GM21526 (cell line): ENCODE measurements at regions not wholly inside any gene's neighbourhood (a gene's known extent, or its start where the extent isn't known, plus 50 kb on each side); places are given as distances from the start of the nearest gene placed in this dataset.

Experiments used
- ATAC-seq: cut with Tn5 transposase; IDR thresholded peaks from one replicate; pipeline ENCODE4 v1.9.1; 2021; ENCODE audit warnings: moderate library complexity; ENCODE audit not compliant: unreplicated experiment, low FRiP score

DNA sequence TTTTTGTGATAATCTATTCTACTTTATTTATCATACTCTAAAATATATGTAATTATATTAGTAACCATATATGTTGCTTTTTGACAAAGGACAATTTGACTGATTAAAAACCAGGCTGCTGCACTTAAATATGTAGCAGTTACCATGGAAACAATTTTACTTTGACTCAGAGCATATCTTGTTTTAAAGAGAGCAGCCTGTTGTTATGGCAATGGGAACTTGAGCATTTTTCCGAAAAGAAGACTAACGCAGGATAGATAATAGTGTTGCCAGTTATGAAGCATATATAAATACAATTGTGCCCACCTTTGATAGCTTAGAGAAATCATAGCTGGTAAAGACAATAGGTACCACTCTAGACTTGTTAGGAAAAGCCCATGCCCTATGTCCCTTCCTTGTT, 283.0 kb downstream of the GASK1B start:
- no peak for ATAC-seq

DNA sequence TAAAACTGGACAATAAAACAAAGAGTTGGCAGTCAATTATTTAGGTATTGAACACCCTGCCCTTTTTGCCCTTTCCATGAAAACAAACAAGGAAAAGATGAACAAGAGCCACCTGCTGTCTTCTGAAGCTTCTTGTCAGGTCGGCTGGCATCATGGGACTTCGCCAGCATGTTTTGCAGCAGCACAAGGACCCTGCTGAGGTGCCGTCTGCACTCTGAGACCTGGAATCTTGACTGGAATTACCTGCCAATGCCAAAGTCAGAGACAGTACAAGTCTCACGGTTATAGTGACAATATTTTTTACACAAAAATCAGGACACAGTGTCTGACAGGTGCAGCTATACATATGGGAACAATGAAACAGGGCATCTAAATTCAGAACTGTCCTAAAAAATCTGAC, 284.5 kb downstream of the GASK1B start:
- ATAC-seq = no peak

DNA sequence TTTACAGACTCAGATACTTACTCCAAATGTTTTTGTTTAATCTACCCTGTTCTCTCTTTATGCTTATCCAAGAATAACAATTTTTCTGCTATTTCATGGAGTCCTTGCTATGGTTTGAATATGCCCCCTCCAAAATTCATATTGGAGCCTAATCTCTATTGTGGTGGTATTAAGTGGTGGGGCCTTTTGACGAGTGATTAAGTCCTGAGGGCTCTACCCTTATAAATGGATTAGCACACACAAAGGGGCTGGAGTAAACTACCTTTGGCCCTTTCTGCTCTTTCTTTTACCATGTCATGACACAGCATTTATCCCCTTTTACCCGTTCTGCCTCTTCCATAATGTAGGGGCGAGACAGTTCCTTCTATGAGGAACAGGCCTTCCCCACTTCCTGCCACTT, 285.5 kb downstream of the GASK1B start:
- ATAC-seq = no peak

DNA sequence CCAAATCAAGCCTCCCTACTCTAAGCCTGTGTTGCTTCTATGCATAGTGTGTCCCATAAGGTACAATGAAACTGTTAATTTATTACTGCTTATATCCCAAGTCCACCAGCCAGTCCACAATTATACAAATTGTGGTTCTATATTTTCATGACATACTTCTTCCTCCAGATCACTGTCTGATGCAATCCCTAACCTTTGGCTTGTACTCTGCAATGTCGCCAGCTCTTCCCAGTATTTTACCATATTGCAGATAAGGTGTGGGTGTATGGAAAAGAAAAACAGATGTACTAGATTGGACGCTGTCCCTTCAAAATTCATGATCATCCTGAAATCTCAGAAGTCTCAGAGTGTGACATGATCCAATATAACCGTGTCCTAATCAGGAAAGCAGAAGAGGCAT, 286.2 kb downstream of the GASK1B start:
- no peak for ATAC-seq

DNA sequence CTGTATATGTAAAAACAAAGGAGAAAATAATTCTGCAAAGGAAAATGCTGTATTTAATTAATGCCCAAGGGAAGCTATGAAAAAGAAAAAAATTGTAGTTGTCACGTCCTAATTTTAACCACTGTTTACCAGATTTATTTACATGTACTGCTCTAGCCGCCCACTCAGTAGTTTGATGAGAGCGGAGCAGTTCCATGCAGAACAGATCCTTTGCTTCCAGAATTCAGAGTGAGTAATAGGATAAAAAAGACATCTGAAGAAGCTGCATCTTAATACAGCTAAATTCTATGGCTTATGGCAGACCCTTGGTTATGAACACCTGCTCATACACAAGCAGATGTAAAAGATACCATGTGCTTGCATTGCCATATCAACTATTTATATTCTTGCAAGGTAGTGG, 287.0 kb downstream of the GASK1B start:
- ATAC-seq = no peak

DNA sequence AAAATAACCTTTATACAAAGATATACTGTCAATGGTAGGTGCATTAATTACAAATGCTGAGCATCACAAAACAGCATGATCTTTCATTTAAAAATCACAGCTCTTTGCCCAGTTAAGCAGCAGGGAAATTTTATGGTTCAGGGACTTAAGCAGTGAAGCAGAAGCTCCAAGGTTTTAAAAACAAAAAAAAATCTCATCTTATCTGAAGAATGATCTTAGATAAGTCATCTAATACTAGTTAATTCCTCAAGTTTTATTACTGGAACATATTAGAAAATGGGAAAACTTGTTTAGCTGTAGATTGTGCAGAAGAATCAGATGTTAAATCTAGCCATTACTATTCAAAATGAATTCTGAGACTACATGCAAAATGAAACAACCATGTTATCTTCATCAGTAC, 289.9 kb downstream of the GASK1B start:
- no peak for ATAC-seq

DNA sequence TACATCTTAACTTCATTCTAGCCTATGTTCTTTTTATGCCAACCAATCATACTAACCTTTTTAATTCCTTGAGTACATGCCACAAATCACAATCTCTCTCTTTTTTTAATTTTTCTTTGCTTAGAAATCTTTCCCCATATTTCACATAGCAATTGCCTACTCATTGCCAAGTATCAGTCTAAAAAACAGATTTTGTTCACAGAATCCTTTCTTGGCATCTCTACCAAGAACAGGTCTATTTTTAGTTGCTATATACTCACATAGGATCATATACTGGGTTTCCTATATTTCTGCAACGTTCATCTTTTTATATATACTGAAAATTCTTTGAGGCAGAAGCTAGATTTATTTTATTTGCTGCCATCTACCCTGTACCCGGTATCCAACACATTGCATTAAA, 292.1 kb downstream of the GASK1B start:
- no peak for ATAC-seq

DNA sequence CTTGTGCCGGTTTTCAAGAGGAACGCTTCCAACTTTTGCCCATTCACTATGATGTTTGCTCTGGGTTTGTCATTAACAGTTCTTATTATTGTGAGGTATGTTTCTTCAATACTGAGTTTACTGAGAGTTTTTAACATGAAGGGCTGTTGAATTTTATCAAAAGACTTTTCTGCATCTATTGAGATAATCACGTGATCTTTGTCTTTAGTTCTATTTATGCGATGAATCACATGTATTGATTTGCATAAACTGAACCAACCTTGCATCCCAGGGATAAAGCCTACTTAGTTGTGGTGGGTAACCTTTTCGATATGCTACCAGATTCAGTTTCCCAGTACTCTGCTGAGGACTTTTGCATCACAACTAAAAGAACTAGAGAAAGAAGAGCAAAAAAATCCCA, 318.0 kb downstream of the GASK1B start:
- no peak for ATAC-seq

DNA sequence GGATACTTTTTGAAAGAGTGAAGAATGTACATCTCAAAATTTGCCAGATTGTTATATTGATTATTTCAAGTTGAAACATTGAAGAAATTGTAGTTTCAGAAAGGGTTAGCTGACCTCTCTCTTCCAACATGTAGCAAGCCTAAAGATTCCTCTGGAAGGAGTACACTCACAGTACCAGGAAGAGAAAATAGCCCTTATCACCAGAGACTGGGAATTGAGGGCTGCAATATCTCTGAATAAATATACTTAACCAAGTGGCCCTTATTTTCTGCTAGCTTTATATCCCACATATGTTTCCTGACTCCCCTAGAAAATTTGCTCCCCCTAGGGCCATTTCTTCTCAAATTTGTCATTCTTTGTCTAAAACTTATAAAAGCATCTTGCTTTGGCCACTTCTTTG, 332.2 kb downstream of the GASK1B start:
- ATAC-seq = no peak

DNA sequence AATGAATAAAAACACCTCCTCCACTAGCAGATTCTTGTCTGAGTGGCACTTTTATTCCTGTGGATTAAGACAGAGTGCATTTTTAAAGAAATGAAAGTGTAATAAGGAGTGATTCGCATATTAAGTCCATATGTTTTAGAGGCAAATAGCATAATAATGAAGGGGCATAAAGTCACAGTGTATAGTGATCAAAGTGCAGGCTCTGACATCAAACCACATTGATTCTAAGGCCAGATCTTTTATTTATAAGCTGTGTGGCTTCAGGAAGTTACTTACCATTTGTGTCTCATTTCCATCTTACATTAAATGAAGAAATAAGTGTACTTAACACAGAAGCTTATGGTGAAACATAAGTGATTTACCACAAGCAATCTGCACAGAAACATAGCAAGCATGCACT, 332.8 kb downstream of the GASK1B start:
- ATAC-seq = no peak

DNA sequence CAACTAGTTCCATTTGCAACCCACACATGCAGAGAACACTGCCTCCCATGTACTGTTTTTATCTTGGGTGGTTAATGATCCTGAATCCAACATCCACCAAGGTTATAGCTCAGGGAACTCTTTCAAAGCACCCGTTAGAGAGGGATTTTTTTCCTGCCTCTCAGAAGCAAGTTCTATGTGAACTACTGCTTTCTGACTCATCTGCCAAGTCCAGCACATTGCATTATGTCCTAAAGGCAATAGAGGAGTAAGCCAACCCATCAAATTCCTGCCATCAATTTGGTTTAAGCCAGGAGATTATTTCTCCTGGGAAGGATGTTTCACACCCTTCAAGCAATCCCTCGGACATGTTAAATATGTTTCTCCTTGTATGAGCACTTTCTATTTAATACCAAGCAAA, 334.5 kb downstream of the GASK1B start:
- no peak for ATAC-seq

DNA sequence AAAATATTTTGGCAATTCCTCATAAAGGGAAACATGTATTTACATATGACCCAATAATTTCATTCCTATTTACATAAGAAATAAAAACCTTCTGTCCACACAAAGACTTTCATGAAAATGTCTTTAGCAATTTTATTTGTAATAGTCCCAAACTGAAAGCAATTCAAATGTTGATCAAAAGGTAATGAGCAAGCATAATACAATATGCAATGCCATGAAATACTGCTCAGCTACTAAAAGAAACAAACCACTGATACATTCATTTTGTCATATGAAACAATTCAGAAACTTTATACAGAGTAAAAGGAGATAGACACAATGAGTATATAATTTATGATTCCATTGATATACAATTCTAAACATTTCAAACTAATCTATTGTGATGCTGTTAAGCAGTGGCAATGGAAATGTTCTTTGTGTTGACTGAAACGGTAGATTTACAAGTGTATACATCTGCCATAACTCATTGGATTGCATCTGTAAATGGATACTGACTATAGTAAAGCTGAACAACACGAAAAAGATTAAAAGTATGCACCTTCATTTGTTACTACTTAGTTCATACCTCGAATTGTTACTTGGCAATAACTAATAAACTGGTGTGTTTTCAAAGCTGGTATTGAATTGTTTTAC, 335.6 kb downstream of the GASK1B start:
- ATAC-seq = no peak

DNA sequence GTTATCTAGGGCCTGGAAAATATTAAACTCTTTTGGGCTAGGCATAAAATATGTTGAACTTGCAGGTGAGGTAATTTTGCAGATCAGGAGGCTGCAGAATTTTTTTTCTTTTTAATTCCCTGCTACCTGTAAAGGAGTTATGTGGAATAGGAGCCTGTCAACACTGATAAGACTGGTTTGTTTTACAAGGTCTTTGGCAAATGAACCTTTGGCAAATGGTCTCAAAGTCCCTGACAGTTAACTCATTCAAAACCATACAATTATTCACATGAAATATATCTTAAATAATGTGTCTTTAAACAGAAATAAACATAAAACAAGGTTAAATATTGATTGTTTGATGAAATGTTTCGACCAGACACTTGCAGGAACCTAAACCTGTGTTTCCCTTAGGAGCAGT, 340.2 kb downstream of the GASK1B start:
- no peak for ATAC-seq

DNA sequence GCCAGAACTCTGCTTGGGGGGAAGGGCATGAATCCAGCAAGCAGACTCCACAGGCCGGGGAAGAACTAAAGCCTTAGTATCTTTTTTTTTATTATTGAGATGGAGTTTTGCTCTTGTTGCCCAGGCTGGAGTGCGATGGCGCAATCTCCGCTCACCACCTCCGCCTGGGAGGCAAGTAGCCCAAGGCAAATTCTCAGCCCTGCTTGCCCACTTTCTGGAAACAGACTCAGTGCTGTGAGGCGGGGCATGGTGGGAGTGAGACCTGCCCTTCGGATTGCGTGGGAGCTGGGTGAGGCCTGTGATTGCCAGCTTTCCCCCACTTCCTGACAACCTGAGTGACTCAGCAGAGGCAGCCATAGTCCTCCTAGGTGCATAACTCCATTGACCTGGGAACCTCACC, 348.8 kb downstream of the GASK1B start:
- no peak for ATAC-seq

DNA sequence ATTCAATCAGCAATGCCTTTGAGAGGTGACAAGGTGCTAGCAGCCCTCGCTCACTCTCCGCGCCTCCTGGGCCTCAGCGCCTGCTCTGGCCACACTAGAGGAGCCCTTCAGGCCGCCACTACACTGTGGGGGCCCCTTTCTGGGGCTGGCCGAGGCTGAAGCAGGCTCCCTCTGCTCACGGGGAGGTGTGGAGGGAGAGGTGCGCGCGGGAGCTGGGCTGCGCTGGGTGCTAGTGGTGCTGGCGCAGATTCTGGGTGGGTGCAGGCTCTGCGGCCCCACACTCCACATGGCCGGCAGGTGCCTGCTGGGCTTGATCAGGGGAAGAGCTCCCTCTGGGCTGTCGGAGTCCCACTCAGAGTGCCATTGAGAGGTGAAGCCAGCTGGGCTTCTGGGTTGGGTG, 351.0 kb downstream of the GASK1B start:
- no peak for ATAC-seq

DNA sequence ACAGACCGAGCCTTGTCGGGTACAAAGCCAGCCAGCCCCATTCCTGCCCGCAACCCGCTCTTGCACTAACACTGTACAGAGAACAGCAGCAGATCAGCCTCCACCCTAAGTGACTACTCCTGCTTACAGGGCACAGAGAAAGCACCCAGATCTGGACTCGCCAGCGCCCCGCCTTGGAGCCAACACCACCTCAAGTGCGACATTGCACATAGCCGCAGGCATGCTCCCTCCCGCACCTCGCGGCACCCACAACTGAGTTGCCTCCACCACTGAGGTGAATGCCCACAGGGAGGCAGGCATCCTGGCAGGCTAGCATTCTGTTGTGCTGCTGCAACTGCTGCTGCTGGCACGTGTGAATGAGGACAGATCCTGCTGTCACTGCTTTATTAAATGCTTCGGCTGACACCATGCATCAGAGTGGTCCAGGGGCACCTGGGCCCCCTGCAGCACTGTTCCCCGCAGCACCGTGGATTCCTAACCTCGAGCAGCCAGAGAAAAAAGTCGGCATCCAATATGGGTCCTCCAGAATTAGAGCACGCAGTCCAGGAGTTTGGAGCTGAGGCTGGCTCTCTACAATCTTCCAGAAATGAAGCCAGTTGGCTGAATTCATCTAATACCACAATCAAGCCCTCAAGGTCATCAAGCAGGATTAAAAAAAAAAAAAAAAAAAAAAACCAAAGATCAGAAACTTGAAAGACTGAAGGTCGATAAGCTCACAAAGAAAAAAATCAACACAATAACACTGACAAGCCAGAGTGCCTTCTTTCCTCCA, 352.9 kb downstream of the GASK1B start:
- no peak for ATAC-seq

DNA sequence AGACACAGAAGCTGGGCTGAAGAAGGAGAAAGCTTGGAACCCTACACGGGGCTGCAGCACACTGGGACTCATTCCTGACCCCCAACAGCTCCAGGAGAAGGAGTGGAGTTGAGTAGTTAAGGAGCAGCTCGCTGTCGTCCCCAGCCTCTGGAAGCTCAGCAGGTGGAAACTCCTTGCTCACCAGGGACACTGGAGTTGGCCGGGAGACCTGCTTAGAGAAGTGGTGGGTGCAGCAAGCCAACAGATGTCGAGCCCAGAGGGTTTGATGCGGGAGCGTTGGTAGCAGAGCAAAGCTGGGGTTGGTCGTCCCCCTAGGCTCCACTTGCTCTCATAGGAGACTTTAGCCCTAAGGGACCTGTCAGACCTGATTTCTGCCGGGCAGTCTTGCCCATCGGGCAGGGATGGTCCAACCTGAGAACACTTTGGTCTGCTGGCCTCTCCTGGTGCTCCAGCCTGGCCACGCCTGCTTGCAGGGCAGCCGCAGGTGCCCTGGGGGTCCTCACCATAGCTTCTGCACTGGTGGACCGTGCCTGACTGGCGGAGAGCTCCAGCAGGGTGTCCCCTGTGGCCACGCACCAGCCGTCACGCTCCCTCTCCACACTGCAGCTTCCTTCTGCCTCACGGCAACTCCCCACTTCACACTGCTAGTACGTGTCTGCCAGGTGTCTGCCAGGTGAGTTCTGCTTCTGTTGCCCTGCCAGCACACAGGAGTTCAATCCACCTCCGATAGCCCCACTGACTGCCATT, 353.7 kb downstream of the GASK1B start:
- no peak for ATAC-seq

DNA sequence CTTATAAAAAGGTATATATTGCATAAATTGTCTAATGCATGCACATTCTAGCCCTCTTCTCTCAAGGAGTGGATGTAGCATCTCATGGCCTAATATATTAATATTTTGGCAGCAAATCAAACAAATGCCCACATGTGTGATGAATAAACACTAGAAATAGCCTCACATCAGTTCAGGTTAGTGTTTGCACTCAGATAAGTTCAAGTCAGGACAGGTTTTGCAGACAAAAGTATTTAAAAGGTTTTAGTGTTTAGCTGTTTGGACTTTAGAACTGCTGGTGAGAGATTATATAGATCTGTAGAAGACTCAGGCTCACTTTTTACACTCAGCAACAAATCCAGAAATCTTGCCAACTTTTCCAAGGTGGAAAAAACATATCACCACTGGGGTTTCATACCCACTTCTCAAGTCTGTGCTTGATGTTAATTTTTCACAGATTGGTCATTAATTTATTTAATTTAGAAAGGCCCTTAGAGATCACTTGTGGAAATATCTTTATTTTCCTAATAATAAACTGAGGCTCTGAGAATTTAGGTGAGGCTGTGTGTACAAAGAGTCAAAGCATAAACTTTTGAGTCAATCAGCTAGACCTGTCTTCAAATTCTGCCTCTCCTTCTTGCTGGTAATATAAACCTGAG, 362.6 kb downstream of the GASK1B start:
- no peak for ATAC-seq

DNA sequence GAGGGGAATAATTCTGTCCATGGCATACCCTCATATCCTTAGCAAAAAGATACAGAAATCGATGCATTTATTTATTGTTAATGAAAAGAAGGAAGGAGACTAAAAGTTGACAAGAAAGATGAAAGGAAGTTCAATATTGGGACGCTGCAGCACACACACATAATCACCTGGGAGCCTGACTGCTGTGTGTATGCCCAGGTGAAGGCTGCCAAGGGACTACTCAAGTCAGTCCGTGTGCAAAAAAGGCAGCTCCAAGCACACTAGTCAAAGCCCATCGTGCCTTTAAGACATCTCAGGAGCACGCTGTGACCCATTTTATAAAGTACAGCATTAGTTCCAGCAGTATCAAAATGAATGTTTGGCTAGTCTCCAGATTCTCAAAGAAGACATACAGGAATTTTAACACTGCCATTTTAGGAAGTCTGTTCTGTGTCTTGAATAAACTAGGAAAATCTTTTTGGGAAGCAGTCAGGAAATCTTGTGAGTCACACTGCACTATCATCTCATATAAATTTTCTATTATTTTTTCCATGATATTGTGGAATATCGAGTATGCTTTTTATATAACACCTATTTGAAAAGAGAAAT, 363.9 kb downstream of the GASK1B start:
- no peak for ATAC-seq

DNA sequence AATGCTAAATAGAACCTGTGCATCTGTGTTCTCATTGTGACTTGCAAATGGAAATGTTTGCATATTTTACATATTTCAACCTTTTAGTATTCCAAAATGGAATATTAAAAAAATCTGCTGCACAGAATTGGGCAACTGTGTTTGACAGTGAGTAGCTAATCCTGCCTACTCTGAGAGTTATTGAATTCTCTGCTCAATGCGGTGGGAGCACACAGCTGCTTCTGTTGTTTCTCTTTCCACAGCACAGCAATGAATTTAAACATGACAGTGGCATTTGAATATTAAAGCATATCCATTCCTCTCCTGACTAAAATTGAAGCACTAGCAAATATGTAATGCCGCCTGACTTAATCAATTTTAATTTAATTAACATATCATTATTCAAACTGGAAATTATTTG, 366.6 kb downstream of the GASK1B start:
- ATAC-seq = no peak

DNA sequence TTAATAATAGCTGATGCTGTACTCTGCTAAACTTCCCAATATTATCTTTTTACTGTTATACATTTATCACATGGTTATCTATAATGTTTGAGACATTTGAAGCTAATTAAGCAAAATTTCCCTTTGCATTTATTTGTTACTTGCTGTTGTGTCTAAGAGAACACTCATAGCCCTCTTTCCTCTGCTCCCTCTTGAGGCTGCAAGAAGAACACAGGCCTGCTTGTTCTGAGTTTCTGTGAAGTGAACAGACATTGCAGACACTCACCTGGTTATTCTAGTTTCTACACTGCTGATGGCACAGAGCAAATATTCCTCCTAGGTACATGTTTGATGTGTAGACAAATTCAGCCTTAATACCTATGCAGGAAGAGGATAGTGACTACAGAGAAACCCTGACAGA, 367.8 kb downstream of the GASK1B start:
- ATAC-seq = no peak
